HFFc6 (cell line): ENCODE measurements at regions not wholly inside any gene's neighbourhood (a gene's known extent, or its start where the extent isn't known, plus 50 kb on each side); places are given as distances from the start of the nearest gene placed in this dataset.

Experiments
- DNase-seq: peaks from one replicate; pipeline ENCODE4 v3.0.0-alpha.2; 2018
- H3K27ac Mint-ChIP-seq: 2 replicates; pipeline ENCODE4 v1.8.0; 2020; ENCODE audit warnings: mild to moderate bottlenecking, mixed read lengths
- H3K27me3 Mint-ChIP-seq: 2 replicates; pipeline ENCODE4 v1.8.0; 2021; ENCODE audit warnings: mild to moderate bottlenecking, moderate library complexity, mixed read lengths; ENCODE audit not compliant: insufficient read depth
- H3K36me3 Mint-ChIP-seq: 2 replicates; pipeline ENCODE4 v1.8.0; 2021; ENCODE audit warnings: low read depth, mixed read lengths
- H3K4me1 Mint-ChIP-seq: 2 replicates; pipeline ENCODE4 v1.8.0; 2020; ENCODE audit warnings: low read depth, mixed read lengths
- H3K4me3 Mint-ChIP-seq: 2 replicates; pipeline ENCODE4 v1.8.0; 2020; ENCODE audit warnings: mild to moderate bottlenecking, moderate library complexity, mixed read lengths
- H3K9me3 Mint-ChIP-seq: 2 replicates; pipeline ENCODE4 v1.8.0; 2020; ENCODE audit warnings: mild to moderate bottlenecking, mixed read lengths
- TF ChIP-seq, protein P1 (sequence below): fragments of 200-600 bp; sonication (generic); IDR thresholded peaks from 2 replicates; pipeline ENCODE4 v1.5.0; 2021; ENCODE audit warnings: antibody characterized with exemption, mild to moderate bottlenecking

DNA sequence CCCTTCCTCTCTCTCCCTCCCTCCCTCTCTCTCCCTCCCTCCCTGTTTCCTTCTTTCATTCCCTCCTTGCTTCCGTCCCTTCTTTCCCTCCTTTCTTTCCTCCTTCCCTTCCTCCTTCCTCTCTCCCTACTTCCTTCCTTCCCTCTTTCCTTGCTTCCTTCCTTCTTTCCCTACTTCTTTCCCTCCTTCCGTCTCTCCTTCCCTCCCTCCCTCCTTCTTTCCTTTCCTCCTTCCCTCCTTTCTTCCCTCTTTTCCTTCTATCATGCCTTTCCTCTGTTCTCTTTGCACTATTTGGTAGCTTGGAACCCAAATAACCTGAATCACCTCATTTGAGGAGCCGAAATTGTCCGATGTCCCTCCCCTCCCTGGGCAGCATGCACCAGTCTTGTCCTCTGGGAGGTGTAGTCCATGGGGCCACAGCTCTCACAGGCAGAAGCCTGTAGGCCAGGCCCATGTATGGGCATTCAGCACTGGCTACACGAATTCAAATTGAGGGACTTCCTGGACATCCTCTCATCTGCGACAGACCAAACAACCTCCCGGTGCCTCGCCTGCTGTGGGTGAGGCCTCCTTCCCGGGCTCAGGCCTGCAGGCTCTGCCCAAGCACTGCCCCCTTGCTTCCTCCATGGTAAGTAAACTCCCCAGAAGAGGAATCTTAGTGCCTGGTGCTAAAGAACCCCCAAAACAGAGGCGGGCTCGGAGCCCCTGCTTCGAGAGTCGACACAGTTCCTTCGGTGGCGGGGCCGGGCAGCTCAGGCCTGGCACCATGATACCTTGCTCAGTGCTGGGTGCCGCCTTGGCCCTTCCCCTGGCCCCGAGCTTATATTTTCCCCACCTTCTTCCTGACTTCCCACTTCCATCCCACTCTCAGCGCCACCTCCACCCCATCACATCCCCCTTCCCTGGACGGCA lies 454.1 kb upstream of the CADM1 start:
- peaks cover 55% of the 10 kb centered on the region for H3K9me3 Mint-ChIP-seq
- H3K4me3 Mint-ChIP-seq: no peak overlapping the region
- no peak for DNase-seq
- H3K4me1 Mint-ChIP-seq: no peaks in the 10 kb centered on the region
- H3K27ac Mint-ChIP-seq: no peak overlapping the region
- no peaks in the 10 kb centered on the region for H3K27me3 Mint-ChIP-seq
- H3K36me3 Mint-ChIP-seq: no peaks in the 10 kb centered on the region
- TF ChIP-seq, protein P1, sequence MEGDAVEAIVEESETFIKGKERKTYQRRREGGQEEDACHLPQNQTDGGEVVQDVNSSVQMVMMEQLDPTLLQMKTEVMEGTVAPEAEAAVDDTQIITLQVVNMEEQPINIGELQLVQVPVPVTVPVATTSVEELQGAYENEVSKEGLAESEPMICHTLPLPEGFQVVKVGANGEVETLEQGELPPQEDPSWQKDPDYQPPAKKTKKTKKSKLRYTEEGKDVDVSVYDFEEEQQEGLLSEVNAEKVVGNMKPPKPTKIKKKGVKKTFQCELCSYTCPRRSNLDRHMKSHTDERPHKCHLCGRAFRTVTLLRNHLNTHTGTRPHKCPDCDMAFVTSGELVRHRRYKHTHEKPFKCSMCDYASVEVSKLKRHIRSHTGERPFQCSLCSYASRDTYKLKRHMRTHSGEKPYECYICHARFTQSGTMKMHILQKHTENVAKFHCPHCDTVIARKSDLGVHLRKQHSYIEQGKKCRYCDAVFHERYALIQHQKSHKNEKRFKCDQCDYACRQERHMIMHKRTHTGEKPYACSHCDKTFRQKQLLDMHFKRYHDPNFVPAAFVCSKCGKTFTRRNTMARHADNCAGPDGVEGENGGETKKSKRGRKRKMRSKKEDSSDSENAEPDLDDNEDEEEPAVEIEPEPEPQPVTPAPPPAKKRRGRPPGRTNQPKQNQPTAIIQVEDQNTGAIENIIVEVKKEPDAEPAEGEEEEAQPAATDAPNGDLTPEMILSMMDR: no peak

DNA sequence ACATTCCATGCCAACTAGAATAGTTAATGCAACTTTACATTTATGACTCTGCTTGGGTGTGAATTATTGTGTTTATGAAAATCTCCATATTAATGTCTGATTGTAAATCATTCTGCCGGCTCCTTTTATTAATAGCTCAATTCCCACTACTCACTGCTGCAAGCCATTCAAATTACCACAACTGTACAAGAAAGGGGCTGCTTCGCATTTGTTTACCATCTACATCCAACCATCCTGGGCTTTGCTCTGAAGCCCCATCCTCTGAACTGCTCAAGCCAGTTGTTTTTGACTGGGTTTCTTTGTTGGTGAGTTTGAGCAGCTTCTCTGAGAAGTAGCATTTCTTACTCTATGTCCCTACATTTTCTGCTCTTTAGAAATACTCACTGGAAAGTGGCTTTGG lies 451.6 kb upstream of the CADM1 start:
- Mint-ChIP-seq H3K27ac (no peak overlapping the region), H3K9me3 (peaks cover 47% of the 10 kb centered on the region)
- DNase-seq: no peak

DNA sequence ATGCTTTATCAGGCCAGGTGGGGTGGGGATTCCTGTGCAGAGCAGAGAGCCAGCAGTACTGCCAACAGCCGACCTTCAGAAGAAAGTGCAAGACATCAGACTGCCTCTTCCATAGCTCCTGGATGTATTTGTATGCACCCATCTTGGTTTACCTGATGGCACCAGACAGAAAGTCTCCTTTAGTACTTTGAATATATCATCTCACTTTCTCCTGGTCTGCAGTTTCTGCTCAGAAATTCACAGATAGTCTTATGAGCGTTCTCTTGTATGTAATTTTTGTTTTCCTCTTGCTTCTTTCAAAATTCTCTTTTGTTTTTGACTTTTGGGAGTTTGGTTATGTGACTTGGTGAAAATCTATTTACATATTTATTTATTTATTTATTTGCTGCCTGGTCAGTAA lies 446.4 kb upstream of the CADM1 start:
- no peaks in the 10 kb centered on the region; the same call in 1 of the 2 replicates for H3K27me3 Mint-ChIP-seq
- no peak overlapping the region for H3K4me3 Mint-ChIP-seq
- DNase-seq: no peak
- H3K27ac Mint-ChIP-seq: no peak overlapping the region
- peaks cover 43% of the 10 kb centered on the region for H3K9me3 Mint-ChIP-seq
- TF ChIP-seq, protein P1: no peak
- H3K4me1 Mint-ChIP-seq: no peaks in the 10 kb centered on the region
- peaks cover 4% of the 10 kb centered on the region; the same call in 1 of the 2 replicates for H3K36me3 Mint-ChIP-seq

More for the DNA sequence above, 451.6 kb upstream of the CADM1 start:
- H3K4me1 Mint-ChIP-seq: no peaks in the 10 kb centered on the region
- H3K27me3 Mint-ChIP-seq: no peaks in the 10 kb centered on the region
- no peaks in the 10 kb centered on the region for H3K36me3 Mint-ChIP-seq
- TF ChIP-seq, protein P1: no peak
- H3K4me3 Mint-ChIP-seq: no peak overlapping the region

DNA sequence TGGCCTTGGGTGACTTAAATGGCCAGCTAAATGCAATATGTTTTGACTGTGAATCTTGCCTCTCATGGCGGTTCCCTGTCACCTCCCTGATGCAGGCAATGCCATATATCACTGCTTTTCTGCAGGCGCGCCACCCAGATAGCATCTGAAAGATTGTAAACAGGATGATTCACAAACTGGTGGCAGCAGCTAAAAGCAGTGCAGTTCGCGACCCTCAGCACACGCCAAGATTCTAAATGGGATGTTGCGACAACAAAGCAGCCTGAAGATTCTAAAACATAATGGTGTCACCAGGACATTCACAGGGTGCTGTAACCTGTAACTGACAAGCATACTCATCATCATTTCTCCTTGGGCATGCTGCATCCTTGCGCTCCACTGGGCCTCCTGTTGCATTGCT lies 440.4 kb upstream of the CADM1 start:
- Mint-ChIP-seq H3K4me3 (no peak overlapping the region), H3K27ac (no peak overlapping the region), H3K27me3 (no peaks in the 10 kb centered on the region; the same call in 1 of the 2 replicates), H3K9me3 (peaks cover 40% of the 10 kb centered on the region), H3K4me1 (no peaks in the 10 kb centered on the region), H3K36me3 (peaks cover 6% of the 10 kb centered on the region; the same call in 1 of the 2 replicates)
- TF ChIP-seq, protein P1: no peak
- DNase-seq: no peak

DNA sequence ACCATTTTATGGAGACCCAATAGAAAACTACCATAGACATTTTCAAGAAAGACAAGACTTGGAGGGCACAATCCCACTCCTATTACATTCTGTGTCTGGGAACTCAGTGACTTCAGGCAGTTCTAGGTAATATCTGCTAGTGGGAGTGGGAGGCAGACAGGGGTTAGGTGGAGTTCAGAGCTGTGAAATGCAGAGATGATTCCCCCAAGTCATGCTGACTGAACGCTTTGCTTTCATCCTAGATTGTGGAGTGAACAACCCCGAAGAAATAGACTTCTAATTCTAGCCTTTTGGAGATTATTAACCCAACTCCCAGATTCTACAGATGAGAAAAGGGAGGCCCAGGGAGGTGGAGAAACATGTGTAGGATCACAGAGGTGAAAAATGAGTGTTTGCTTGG lies 437.8 kb upstream of the CADM1 start:
- Mint-ChIP-seq H3K27ac (no peak overlapping the region), H3K9me3 (peaks cover 42% of the 10 kb centered on the region), H3K27me3 (peaks cover 2% of the 10 kb centered on the region)

More for the DNA sequence above, 437.8 kb upstream of the CADM1 start:
- no peak for DNase-seq
- no peak overlapping the region for H3K4me3 Mint-ChIP-seq
- H3K4me1 Mint-ChIP-seq: no peaks in the 10 kb centered on the region
- TF ChIP-seq, protein P1: no peak
- peaks cover 6% of the 10 kb centered on the region; the same call in 1 of the 2 replicates for H3K36me3 Mint-ChIP-seq
